ENCODE measurements at regions not wholly inside any gene's neighbourhood (a gene's known extent, or its start where the extent isn't known, plus 50 kb on each side); places are given as distances from the start of the nearest gene placed in this dataset.

DNA sequence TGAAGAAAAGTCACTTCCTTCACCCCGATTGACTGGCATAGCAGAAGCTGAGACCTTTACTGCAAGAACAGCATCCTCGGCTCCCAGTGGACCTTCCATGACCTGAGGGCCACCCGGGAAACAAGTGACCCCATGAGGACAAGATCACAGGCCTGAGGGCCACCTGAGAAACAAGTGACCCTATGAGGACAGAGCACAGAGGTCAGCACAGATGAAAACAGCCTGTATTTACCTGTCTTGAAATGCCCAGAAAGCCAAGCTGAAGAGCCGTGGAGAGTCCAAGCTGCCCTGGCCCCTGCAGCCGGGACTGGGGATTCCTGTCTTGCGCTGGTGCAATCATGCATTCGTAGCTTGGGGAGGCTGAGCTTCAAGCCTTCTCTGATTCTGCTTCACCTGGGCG lies 114.2 kb upstream of the SPACA7 start:
- no peak overlapping the region for H2AFZ ChIP-seq
- intact Hi-C loops (cut with micrococcal nuclease; ENCODE audit: unreplicated experiment) = no loop called here
- H3K4me2 ChIP-seq = no peak overlapping the region
- H3K4me3 ChIP-seq = no peak overlapping the region
- DNase-seq = no peak
- peaks cover 3% of the 10 kb centered on the region; the same call in 1 of the 2 replicates for H4K20me1 ChIP-seq (ENCODE audit: insufficient read depth)
- no peak for TF ChIP-seq CTCF (conservative IDR thresholded peaks at IDR 0.05)
- TF ChIP-seq EZH2 (IDR thresholded peaks at IDR 0.05; ENCODE audit: low read depth) = no peak
- BruUV-seq (replicated peaks) = no TSS peak
- H3K36me3 ChIP-seq (ENCODE audit: low read depth) = no peaks in the 10 kb centered on the region
- no peaks in the 10 kb centered on the region; the same call in 1 of the 2 replicates for H3K9me3 ChIP-seq (ENCODE audit: insufficient read depth, low read depth)
- peaks cover 72% of the 10 kb centered on the region for H3K27me3 ChIP-seq (ENCODE audit: insufficient read depth, low read depth)
- no peaks in the 10 kb centered on the region for H3K79me2 ChIP-seq (ENCODE audit: low read depth)
- H3K27ac ChIP-seq = no peak overlapping the region
- CTCF ChIA-PET = no interaction called here
- H3K9me2 ChIP-seq (ENCODE audit: insufficient read depth) = no peaks in the 10 kb centered on the region
- POLR2A ChIA-PET (ENCODE audit: unreplicated experiment) = no interaction called here
- no peaks in the 10 kb centered on the region for H3K4me1 ChIP-seq (replicated peaks; ENCODE audit: insufficient read depth)
- H3F3A ChIP-seq (ENCODE audit: insufficient read depth, low read depth) = no peaks in the 10 kb centered on the region

GRCh38 chr13:112263152-112263551 lies 113.0 kb upstream of the SPACA7 start:
- no TSS peak for BruUV-seq (replicated peaks)
- H3K9me3 ChIP-seq (ENCODE audit: insufficient read depth, low read depth) = no peaks in the 10 kb centered on the region; the same call in 1 of the 2 replicates
- H3K4me1 ChIP-seq (replicated peaks; ENCODE audit: insufficient read depth) = no peaks in the 10 kb centered on the region
- no peaks in the 10 kb centered on the region for H3K36me3 ChIP-seq (ENCODE audit: low read depth)
- no peak overlapping the region for H3K4me3 ChIP-seq
- H3K27ac ChIP-seq = no peak overlapping the region
- H4K20me1 ChIP-seq (ENCODE audit: insufficient read depth) = peaks cover 3% of the 10 kb centered on the region; the same call in 1 of the 2 replicates
- intact Hi-C loops (cut with micrococcal nuclease; ENCODE audit: unreplicated experiment) = no loop called here
- POLR2A ChIA-PET (ENCODE audit: unreplicated experiment) = no interaction called here
- CTCF ChIA-PET = no interaction called here
- H3K27me3 ChIP-seq (ENCODE audit: insufficient read depth, low read depth) = peaks cover 70% of the 10 kb centered on the region
- no peak for DNase-seq
- H3F3A ChIP-seq (ENCODE audit: insufficient read depth, low read depth) = no peaks in the 10 kb centered on the region
- no peak overlapping the region for H2AFZ ChIP-seq
- H3K79me2 ChIP-seq (ENCODE audit: low read depth) = no peaks in the 10 kb centered on the region
- H3K9me2 ChIP-seq (ENCODE audit: insufficient read depth) = no peaks in the 10 kb centered on the region
- TF ChIP-seq CTCF (conservative IDR thresholded peaks at IDR 0.05) = no peak
- no peak for TF ChIP-seq EZH2 (IDR thresholded peaks at IDR 0.05; ENCODE audit: low read depth)
- no peak overlapping the region for H3K4me2 ChIP-seq

DNA sequence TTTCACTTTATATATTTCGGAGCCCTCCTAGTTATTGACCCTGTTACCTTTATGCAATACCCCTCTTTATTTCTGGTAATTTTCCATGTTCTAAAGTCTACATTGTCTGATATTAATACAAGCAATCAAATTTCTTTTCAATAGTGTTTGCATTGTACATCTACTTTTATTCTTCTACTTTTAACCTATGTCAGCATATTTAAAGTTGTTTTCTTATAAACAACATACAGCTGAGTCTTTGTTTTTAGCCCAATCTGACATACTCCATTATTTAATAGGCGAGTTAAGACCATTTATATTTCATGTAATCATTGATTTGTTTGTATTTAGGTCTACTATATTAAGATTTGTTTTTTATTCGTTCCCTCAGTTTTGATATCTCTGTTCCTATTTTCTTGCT lies 108.5 kb upstream of the SPACA7 start:
- Histone ChIP-seq H3K9me2 (ENCODE audit: insufficient read depth) (no peaks in the 10 kb centered on the region), H4K20me1 (ENCODE audit: insufficient read depth) (no peaks in the 10 kb centered on the region), H3K79me2 (ENCODE audit: low read depth) (no peaks in the 10 kb centered on the region), H3F3A (ENCODE audit: insufficient read depth, low read depth) (no peaks in the 10 kb centered on the region), H3K4me1 (replicated peaks; ENCODE audit: insufficient read depth) (no peaks in the 10 kb centered on the region), H3K9me3 (ENCODE audit: insufficient read depth, low read depth) (no peaks in the 10 kb centered on the region; the same call in 1 of the 2 replicates), H3K4me2 (no peak overlapping the region), H3K27ac (no peak overlapping the region), H3K27me3 (ENCODE audit: insufficient read depth, low read depth) (peaks cover 42% of the 10 kb centered on the region), H2AFZ (no peak overlapping the region), H3K4me3 (no peak overlapping the region), H3K36me3 (ENCODE audit: low read depth) (no peaks in the 10 kb centered on the region)
- TF ChIP-seq EZH2 (IDR thresholded peaks at IDR 0.05; ENCODE audit: low read depth) = no peak
- no peak for TF ChIP-seq CTCF (conservative IDR thresholded peaks at IDR 0.05)
- BruUV-seq (replicated peaks) = no TSS peak
- intact Hi-C loops (cut with micrococcal nuclease; ENCODE audit: unreplicated experiment) = no loop called here
- ChIA-PET POLR2A (ENCODE audit: unreplicated experiment) (no interaction called here), CTCF (no interaction called here)
- no peak for DNase-seq

Data from PC-9 (cell line).